Stimulated activated CD4-positive, alpha-beta T cell treated with anti-CD3 and anti-CD28 coated beads, TNF-alpha, amount 100 ng/mL, for 24 hours (primary cell): ENCODE measurements at regions not wholly inside any gene's neighbourhood (a gene's known extent, or its start where the extent isn't known, plus 50 kb on each side); places are given as distances from the start of the nearest gene placed in this dataset.

Experiments used
- DNase-seq, 3 experiments: peaks; one replicate each; pipeline ENCODE4 v3.0.0-alpha.2; 2020; ENCODE audit warnings: low read depth in 3 of 3

GRCh38 chr9:74443036-74443750, 53.9 kb upstream of the RORB start:
- no peak for DNase-seq

GRCh38 chr9:74444369-74444768, 52.8 kb upstream of the RORB start:
- no peak for DNase-seq
